NCI-H1092 treated with DMSO at 0.1 percent for 48 hours (cell line): ENCODE measurements at regions not wholly inside any gene's neighbourhood (a gene's known extent, or its start where the extent isn't known, plus 50 kb on each side); places are given as distances from the start of the nearest gene placed in this dataset.
A peak's percentile ranks its signal among the peaks of the same experiment; 100 is the strongest.

Source experiments
- DNase-seq: peaks from one replicate; lab custom pipeline; 2025; lab: John Stamatoyannopoulos, UW

- no peak for DNase-seq
Observed at GRCh38 chr16:5850632-5851392, 753.2 kb upstream of the EEF2KMT start.

GRCh38 chr16:5845046-5845445 lies 747.5 kb upstream of the EEF2KMT start:
- no peak for DNase-seq

GRCh38 chr16:5841974-5842373 lies 744.4 kb upstream of the EEF2KMT start:
- no peak for DNase-seq

GRCh38 chr16:5838725-5839124 lies 741.1 kb upstream of the EEF2KMT start:
- no peak for DNase-seq

- no peak for DNase-seq
Observed at GRCh38 chr16:5838071-5838470, 740.5 kb upstream of the EEF2KMT start.

- no peak for DNase-seq
Observed at GRCh38 chr16:5837007-5837670, 739.5 kb upstream of the EEF2KMT start.

GRCh38 chr16:5835876-5836275 lies 738.3 kb upstream of the EEF2KMT start:
- DNase-seq, result no peak

- DNase-seq, result no peak
Observed at GRCh38 chr16:5826332-5826731, 728.7 kb upstream of the EEF2KMT start.

- no peak for DNase-seq
Observed at GRCh38 chr16:5820472-5820871, 722.9 kb upstream of the EEF2KMT start.

- no peak for DNase-seq
Observed at GRCh38 chr16:5815570-5816237, 718.1 kb upstream of the EEF2KMT start.

- DNase-seq, result no peak
Observed at GRCh38 chr16:5801396-5801795, 703.8 kb upstream of the EEF2KMT start.

- DNase-seq, result no peak
Observed at GRCh38 chr16:5793556-5793955, 696.0 kb upstream of the EEF2KMT start.

- DNase-seq, result peak; percentile 21
Observed at GRCh38 chr16:5791011-5791657, 693.5 kb upstream of the EEF2KMT start.

- DNase-seq, result no peak
Observed at GRCh38 chr16:5790512-5790911, 692.9 kb upstream of the EEF2KMT start.

- DNase-seq, result no peak
Observed at GRCh38 chr16:5789033-5789432, 691.4 kb upstream of the EEF2KMT start.

GRCh38 chr16:5781436-5781835 lies 683.8 kb upstream of the EEF2KMT start:
- no peak for DNase-seq

GRCh38 chr16:5776876-5777275 lies 679.3 kb upstream of the EEF2KMT start:
- no peak for DNase-seq

- DNase-seq, result no peak
Observed at GRCh38 chr16:5775916-5776315, 678.3 kb upstream of the EEF2KMT start.

GRCh38 chr16:5770118-5770517 lies 672.5 kb upstream of the EEF2KMT start:
- DNase-seq, result no peak

- DNase-seq, result no peak
Observed at GRCh38 chr16:5769513-5769912, 671.9 kb upstream of the EEF2KMT start.

- DNase-seq, result no peak
Observed at GRCh38 chr16:5768445-5768844, 670.9 kb upstream of the EEF2KMT start.

GRCh38 chr16:5763176-5763575 lies 665.6 kb upstream of the EEF2KMT start:
- DNase-seq, result no peak

GRCh38 chr16:5762362-5762761 lies 664.8 kb upstream of the EEF2KMT start:
- no peak for DNase-seq
